HuH-7 (cell line): ENCODE measurements at regions not wholly inside any gene's neighbourhood (a gene's known extent, or its start where the extent isn't known, plus 50 kb on each side); places are given as distances from the start of the nearest gene placed in this dataset.

Experiments
- DNase-seq: peaks from one replicate; pipeline ENCODE4 v3.0.0; 2011; ENCODE audit warnings: low spot score

GRCh38 chr9:90245661-90246060 is 397.0 kb downstream of the DIRAS2 start:
- DNase-seq: no peak

DNA sequence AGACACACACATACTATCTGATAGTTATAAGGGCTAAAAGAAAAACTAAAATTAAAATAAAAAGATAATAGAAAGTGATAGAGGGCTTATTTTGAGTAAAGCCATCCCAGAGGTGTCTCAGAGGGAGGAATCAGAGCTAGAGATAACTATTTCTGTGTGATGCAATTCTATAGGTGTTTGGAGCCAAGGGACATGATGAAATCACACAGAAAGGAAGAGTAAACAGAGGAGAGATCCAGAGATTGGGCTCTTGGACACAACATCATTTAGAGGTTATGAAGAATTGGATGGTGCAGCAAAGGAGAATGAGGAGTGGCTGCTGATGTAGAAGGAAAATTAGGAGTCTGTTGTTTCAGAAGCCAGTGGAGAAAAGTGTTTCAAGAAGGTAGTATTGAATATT is 393.5 kb downstream of the DIRAS2 start:
- no peak for DNase-seq

GRCh38 chr9:90251316-90251715 is 391.3 kb downstream of the DIRAS2 start:
- DNase-seq: no peak

GRCh38 chr9:90256345-90256744 is 386.3 kb downstream of the DIRAS2 start:
- DNase-seq: no peak

DNA sequence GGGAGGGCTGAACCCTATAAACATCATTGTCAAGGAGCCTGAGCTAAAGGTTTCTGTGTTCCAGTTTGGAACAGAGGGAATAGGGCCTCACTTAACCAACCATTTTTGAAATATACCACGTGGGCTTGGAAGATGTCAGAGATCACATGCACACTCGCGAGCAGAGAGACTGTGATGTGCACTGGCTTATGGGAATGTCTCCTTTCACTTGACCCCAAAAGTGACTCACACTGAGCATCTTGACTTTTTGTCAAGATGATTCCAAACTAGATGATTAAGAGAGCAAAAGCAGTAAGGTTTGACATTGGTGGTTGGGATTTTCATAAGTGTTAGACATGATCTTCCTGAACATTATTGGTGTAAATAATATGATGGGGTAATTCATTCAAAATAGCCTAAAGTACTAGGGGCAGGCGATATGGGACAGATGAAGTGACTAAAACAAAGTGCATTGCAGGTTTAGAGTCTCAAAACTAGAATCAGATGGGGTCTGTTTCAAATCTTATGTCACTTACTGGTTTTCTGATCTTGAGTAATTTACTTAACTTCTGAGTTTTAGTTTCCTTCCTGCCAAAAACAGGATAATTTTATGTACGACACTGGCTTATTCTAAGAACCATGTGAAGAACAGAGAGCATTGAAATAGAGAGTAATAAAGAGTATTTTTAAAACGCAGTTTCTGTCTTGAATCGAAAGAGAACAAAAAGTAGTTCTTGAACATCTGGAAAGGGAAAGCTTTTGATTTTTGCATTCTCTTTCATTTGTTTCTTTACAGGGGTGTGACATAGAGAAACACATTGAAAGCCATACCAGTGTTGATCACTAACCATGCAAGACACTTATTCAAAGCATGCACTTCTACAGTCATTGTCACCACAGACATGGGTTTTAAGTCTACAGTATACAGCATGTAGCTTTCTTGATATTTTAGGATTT is 383.0 kb downstream of the DIRAS2 start:
- no peak for DNase-seq

GRCh38 chr9:90261698-90262097 is 380.9 kb downstream of the DIRAS2 start:
- no peak for DNase-seq

- no peak for DNase-seq
Observed at GRCh38 chr9:90268613-90269012, 374.0 kb downstream of the DIRAS2 start.

- no peak for DNase-seq
Observed at GRCh38 chr9:90271707-90272106, 370.9 kb downstream of the DIRAS2 start.

GRCh38 chr9:90274725-90275124 is 367.9 kb downstream of the DIRAS2 start:
- DNase-seq: no peak

DNA sequence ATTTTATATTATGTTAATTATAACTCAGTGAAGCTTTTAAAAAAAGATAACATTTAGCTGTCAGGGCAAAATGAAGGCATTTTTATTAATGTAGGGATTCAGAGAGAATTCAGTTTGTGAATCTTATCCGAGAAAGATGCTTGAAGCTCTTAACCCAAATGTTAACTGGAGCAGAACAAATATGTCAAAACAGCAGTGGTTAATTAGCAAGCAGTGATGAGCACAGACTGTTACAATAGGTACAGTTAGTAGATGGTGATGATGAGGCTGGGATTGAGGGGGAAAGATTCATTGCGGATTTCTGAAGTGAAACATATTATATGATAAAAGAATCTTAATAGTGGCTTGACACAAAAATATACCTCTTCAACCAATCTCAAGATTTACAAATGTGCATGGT is 356.7 kb downstream of the DIRAS2 start:
- DNase-seq: no peak

- no peak for DNase-seq
Observed at GRCh38 chr9:90287567-90288274, 354.9 kb downstream of the DIRAS2 start.

GRCh38 chr9:90288275-90288639 is 354.4 kb downstream of the DIRAS2 start:
- DNase-seq: no peak

DNA sequence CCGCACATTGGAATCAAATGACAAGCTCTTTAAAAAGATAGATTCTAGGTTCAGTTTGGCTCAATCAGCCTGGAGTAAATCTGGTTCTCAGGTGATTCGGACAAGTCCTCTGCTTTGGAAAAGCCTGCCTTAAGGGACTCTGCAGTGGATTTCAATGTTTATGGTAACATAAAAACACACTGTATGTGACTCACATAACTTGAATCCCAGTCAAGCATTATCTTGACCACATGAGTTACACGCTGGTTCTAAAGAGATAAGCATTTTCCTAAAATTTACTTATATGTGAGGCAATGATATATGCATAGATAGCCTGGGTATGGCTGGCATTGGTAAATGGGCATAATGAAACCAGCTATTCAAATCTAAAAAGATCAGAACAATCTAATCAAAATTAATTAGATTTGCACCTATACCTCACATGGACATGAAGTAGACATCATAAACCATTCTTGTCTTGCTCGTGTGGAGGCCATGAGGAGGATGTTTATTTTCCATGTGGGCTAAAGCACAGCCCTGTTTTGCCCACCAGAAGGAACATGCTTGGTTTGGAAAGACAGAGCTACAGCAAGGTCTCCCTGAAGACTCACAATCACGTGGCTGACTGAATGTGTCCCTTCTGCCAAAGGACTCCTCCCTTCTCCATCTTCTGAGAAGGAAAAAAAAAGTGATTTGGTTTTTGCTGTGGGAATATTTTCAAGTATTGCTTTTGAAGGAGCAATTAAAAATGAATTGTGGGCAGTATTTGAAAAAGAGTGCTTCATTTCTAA is 351.7 kb downstream of the DIRAS2 start:
- no peak for DNase-seq

DNA sequence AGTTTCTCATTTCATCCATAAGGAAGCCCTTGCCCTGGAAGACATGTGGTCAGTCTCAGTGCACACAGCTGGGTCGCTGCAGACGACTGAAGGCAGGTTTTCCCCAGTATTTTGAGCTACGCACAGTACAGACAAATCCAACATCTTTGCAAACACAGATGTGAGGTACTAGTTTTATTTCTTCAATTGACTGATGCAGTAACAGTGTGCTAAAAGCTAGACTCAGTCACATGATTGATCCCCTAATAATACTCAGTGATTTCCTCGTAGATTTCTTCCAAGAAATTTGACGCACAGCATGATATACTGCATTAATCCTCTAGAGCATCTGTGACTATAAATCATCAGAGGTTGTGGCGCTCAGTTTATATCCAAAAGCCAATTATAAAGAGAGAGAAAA is 346.1 kb downstream of the DIRAS2 start:
- DNase-seq: no peak

DNA sequence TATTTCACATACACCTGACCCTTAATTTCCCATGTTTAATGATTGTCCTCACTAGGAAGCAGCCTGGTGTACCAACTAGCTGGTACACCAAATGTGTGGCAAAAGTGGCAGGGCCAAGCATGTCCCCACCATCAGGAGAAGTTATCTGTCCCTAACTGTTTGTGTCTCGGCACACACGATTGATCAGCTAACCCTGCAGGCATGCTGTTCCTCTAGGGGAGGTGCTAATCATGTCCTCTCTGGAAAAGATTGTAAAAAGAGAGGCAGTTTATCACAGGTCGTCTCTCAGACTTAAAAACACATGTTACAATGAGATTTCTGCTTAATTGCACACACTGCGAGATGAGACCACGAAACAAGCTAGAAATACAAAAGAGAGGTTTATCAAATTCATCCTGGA is 342.7 kb downstream of the DIRAS2 start:
- no peak for DNase-seq

DNA sequence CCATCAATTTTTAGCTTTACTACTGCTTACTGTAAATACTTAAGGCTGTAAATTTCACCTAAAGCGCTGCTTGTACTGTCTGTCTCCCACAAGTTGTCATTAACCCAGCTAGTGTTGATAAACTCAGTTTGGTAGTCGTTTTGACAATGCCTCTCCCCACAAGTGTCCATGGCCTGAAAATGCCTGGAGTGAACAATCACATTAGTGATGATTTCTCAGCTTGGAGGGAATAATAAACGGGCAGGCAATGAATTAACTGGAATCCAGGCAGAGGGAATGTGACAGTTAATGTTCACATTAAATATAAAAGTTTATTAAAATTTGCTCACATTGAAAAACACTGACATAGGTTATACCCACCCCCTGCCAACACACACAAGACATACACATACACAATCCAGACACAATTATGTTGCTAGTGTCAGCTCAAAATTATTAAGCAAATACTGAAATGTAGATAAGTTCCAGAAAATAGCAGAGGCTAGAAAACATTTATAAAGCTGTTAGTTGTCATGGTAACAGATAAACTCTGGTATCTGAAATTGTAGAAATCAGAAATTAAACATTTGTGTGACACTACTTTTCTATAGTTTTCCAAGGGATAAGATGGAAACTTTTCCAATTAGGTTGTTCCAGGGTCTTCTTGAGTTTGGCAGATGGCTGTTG is 341.9 kb downstream of the DIRAS2 start:
- no peak for DNase-seq

DNA sequence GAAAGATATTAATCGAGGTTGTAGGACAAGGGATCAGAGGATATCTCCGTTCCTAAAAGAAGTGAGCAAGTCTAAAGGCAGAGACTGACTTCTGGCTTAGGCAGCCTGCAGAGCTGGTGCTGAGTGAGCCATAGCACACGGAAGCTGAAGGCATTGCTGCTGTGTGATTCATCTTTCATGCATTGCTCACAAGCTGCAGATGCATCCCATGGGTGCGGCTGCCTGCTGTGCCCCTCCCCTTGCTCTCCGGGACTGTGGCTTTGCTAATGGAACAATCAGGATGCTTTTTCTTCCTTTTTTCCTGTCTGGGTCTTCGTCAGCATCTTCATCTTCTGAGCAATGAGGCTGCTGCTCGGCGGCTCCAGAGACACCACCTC is 341.4 kb downstream of the DIRAS2 start:
- DNase-seq: no peak

DNA sequence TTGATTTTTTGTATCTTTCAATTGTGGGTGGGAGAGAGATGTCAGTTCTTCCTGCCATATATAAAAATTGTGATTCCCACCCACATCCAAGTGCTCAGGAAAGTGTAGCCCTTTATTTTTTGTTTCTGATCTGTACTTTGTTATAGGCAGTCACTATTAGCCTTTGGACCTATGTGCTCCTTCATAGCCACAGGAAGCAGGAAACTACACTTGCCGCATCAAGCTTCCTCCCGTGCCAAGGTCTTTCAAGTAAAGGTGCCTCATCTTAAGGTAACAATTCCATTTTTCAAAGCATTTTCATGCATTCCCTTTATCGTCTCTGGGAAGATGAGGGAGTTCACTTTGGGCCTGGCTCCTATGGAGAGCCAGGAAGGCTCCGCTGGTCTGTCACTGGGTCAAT is 339.0 kb downstream of the DIRAS2 start:
- no peak for DNase-seq

DNA sequence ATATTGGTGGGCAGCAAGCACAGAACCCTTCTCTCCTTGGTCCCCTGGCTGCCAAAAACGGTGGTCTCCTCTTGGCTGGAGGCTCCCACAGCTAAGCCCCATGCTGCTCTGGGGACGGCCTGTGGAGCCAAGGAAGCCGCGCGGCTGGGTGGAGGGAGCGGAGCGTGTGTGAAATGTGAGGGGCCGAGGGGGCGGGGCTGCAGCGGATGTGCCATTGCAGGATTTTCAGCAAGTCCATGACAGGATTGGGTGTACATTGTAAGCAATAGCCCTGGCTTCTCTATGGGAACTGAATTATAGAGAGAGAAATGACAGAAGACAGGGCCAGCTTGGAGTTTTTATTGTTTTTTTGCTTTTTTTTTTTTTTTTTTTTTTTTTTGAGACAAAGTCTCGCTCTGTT is 336.5 kb downstream of the DIRAS2 start:
- no peak for DNase-seq

DNA sequence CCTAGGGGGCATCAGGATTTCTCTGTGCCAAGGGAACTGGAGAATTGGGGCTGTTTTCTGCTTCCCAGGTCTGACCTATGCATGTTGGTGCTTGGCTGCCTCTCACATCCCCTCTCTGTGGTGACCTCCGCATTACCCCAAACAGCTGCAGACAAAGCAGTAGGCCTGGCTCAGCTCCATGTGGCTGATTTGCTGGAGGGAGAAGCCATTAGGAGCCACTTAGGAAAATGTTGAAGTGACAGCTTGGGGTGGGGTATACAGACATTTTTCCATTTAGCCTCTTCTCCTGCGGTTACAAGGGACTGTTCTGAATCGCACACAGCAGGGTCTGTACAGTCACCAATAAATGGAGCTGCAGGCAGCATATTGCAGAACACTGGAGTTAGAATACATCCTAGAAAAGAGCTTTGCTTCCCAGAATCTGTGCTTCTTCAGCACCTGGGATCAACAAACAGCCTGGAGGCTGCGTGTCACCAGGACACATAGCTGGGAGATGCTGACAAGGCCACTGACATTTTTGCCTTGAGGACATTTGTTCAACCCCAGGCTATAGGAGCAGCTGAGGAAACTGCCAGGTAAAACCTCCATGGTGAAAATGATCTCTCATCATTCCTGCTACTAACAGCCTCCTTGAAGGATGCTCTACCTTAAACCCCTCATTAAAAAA is 335.3 kb downstream of the DIRAS2 start:
- DNase-seq: no peak

GRCh38 chr9:90307891-90308290 is 334.7 kb downstream of the DIRAS2 start:
- no peak for DNase-seq

- no peak for DNase-seq
Observed at GRCh38 chr9:90308691-90309090, 333.9 kb downstream of the DIRAS2 start.
